ENCODE measurements at regions not wholly inside any gene's neighbourhood (a gene's known extent, or its start where the extent isn't known, plus 50 kb on each side); places are given as distances from the start of the nearest gene placed in this dataset.

GRCh38 chr14:53260286-53260685, 107.2 kb upstream of the DDHD1 start:
- no TSS peak for BruUV-seq (replicated peaks)
- CTCF ChIA-PET, result no interaction called here
- H3K79me2 ChIP-seq (ENCODE audit: low read depth), result no peaks in the 10 kb centered on the region

GRCh38 chr14:53252141-53252540, 99.0 kb upstream of the DDHD1 start:
- Histone ChIP-seq H3F3A (ENCODE audit: insufficient read depth, low read depth) (no peaks in the 10 kb centered on the region), H3K36me3 (ENCODE audit: low read depth) (no peaks in the 10 kb centered on the region), H3K79me2 (ENCODE audit: low read depth) (no peaks in the 10 kb centered on the region), H2AFZ (no peak overlapping the region), H3K27ac (no peak overlapping the region), H3K4me1 (replicated peaks; ENCODE audit: insufficient read depth) (no peaks in the 10 kb centered on the region), H4K20me1 (ENCODE audit: insufficient read depth) (no peaks in the 10 kb centered on the region), H3K27me3 (ENCODE audit: insufficient read depth, low read depth) (no peaks in the 10 kb centered on the region), H3K4me3 (no peak overlapping the region), H3K9me2 (ENCODE audit: insufficient read depth) (no peaks in the 10 kb centered on the region), H3K4me2 (no peak overlapping the region), H3K9me3 (ENCODE audit: insufficient read depth, low read depth) (0 out of 2 replicates have a peak, but pooled peaks cover 3% of the 10 kb centered on the region)
- no peak for DNase-seq
- TF ChIP-seq CTCF (conservative IDR thresholded peaks at IDR 0.05) (no peak), EZH2 (IDR thresholded peaks at IDR 0.05; ENCODE audit: low read depth) (no peak)
- POLR2A ChIA-PET (ENCODE audit: unreplicated experiment), result no interaction called here
- no TSS peak for BruUV-seq (replicated peaks)
- CTCF ChIA-PET, result interaction anchor here (0.7 kb wide), 1 partner anchor 12 kb away, joined by 3 read pairs; no protein-coding TSS in a partner anchor
- intact Hi-C loops (cut with micrococcal nuclease; ENCODE audit: unreplicated experiment), result no loop called here

More at GRCh38 chr14:53260286-53260685, 107.2 kb upstream of the DDHD1 start:
- Histone ChIP-seq H3K27ac (peak overlapping the region; percentile 42), H3K9me2 (ENCODE audit: insufficient read depth) (no peaks in the 10 kb centered on the region), H3K4me2 (peak overlapping the region; percentile 30; the same call in 1 of the 2 replicates), H3K27me3 (ENCODE audit: insufficient read depth, low read depth) (no peaks in the 10 kb centered on the region), H3K36me3 (ENCODE audit: low read depth) (no peaks in the 10 kb centered on the region), H4K20me1 (ENCODE audit: insufficient read depth) (no peaks in the 10 kb centered on the region), H3K9me3 (ENCODE audit: insufficient read depth, low read depth) (peaks cover 3% of the 10 kb centered on the region; the same call in 1 of the 2 replicates), H3K4me3 (no peak overlapping the region), H2AFZ (no peak overlapping the region), H3F3A (ENCODE audit: insufficient read depth, low read depth) (peaks cover 7% of the 10 kb centered on the region; the same call in 1 of the 2 replicates), H3K4me1 (replicated peaks; ENCODE audit: insufficient read depth) (peaks cover 20% of the 10 kb centered on the region)
- POLR2A ChIA-PET (ENCODE audit: unreplicated experiment), result no interaction called here
- intact Hi-C loops (cut with micrococcal nuclease; ENCODE audit: unreplicated experiment), result no loop called here
- TF ChIP-seq CTCF (conservative IDR thresholded peaks at IDR 0.05) (no peak), EZH2 (IDR thresholded peaks at IDR 0.05; ENCODE audit: low read depth) (no peak)
- DNase-seq, result peak; percentile 44 to 61

DNA sequence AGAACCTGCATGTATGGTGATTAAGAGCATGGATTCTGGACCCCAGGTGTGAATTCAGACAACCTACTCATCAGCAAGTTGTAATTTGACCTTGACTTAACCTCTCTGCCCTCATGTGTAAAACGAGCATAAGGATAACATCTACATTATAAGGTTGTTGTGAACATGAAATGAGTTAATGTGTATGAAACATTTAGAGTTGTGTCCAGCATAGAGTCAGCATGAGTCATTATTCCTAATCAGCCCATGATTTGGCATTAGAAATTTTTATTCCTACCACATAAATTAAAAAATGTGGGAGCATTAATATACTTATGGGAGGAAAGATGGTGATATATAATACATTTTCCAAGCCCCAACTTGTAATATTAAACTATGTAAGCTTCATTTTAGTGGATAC, 95.9 kb upstream of the DDHD1 start:
- no peaks in the 10 kb centered on the region for H3K9me2 ChIP-seq (ENCODE audit: insufficient read depth)
- no peaks in the 10 kb centered on the region for H3F3A ChIP-seq (ENCODE audit: insufficient read depth, low read depth)
- no peak overlapping the region for H3K4me2 ChIP-seq
- DNase-seq, result no peak
- H3K9me3 ChIP-seq (ENCODE audit: insufficient read depth, low read depth), result no peaks in the 10 kb centered on the region
- no peaks in the 10 kb centered on the region for H3K79me2 ChIP-seq (ENCODE audit: low read depth)
- H4K20me1 ChIP-seq (ENCODE audit: insufficient read depth), result no peaks in the 10 kb centered on the region
- H3K36me3 ChIP-seq (ENCODE audit: low read depth), result no peaks in the 10 kb centered on the region
- TF ChIP-seq EZH2 (IDR thresholded peaks at IDR 0.05; ENCODE audit: low read depth) (no peak), CTCF (conservative IDR thresholded peaks at IDR 0.05) (no peak)
- no TSS peak for BruUV-seq (replicated peaks)
- intact Hi-C loops (cut with micrococcal nuclease; ENCODE audit: unreplicated experiment), result no loop called here
- ChIA-PET POLR2A (ENCODE audit: unreplicated experiment) (no interaction called here), CTCF (no interaction called here)
- no peak overlapping the region for H3K4me3 ChIP-seq
- H2AFZ ChIP-seq, result no peak overlapping the region
- no peaks in the 10 kb centered on the region for H3K4me1 ChIP-seq (replicated peaks; ENCODE audit: insufficient read depth)
- no peak overlapping the region for H3K27ac ChIP-seq
- H3K27me3 ChIP-seq (ENCODE audit: insufficient read depth, low read depth), result no peaks in the 10 kb centered on the region
